Heart left ventricle (tissue), 16 donors: ENCODE measurements at regions not wholly inside any gene's neighbourhood (a gene's known extent, or its start where the extent isn't known, plus 50 kb on each side); places are given as distances from the start of the nearest gene placed in this dataset.

ENCODE experiments used
- ATAC-seq, 4 donors: fragments of 200-7000 bp; cut with Tn5 transposase; one replicate each; pipeline ENCODE4 v1.9.1; 2020 to 2022; ENCODE audit warnings: moderate library complexity in 4 of 4, mild to moderate bottlenecking in 3 of 4, moderate number of reproducible peaks in 1 of 4
- DNase-seq, 5 donors: peaks; one replicate each; pipeline ENCODE4 v3.0.0-alpha.2; 2020
- H3K27ac ChIP-seq, 12 donors: fragments of 200-600 bp; sonication (generic) in 4 of 12; one replicate each; pipeline versions ENCODE4 v1.5.0 to v1.8.0; 2016 to 2022; ENCODE audit warnings: mild to moderate bottlenecking in 2 of 12
- H3K27me3 ChIP-seq, 9 donors: fragments of 200-600 bp; sonication (generic) in 2 of 9; one replicate each; pipeline versions ENCODE4 v1.5.1 to v1.8.0; 2016 to 2022; ENCODE audit warnings: mild to moderate bottlenecking in 3 of 9
- H3K36me3 ChIP-seq, 9 donors: fragments of 200-600 bp; sonication (generic) in 2 of 9; one replicate each; pipeline versions ENCODE4 v1.5.0 to v1.8.0; 2018 to 2022; ENCODE audit warnings: mild to moderate bottlenecking in 2 of 9
- H3K4me1 ChIP-seq, 12 donors: fragments of 200-600 bp; sonication (generic) in 4 of 12; one replicate each; pipeline versions ENCODE4 v1.5.0 to v1.8.0; 2016 to 2022; ENCODE audit warnings: mild to moderate bottlenecking in 3 of 12
- H3K4me3 ChIP-seq, 12 donors: fragments of 200-600 bp; sonication (generic) in 4 of 12; one replicate each; pipeline versions ENCODE4 v1.5.0 to v1.8.0; 2017 to 2022; ENCODE audit warnings: mild to moderate bottlenecking in 9 of 12, moderate library complexity in 4 of 12
- H3K9me3 ChIP-seq, 12 donors: fragments of 200-600 bp; sonication (generic) in 4 of 12; one replicate each; pipeline versions ENCODE4 v1.5.0 to v1.8.0; 2016 to 2022; ENCODE audit warnings: mild to moderate bottlenecking in 1 of 12
- CTCF ChIP-seq, 12 donors: fragments of 200-600 bp; sonication (generic) in 4 of 12; IDR thresholded peaks; one replicate each; pipeline versions ENCODE4 v1.5.0 to v1.8.0; 2018 to 2022; ENCODE audit warnings: antibody characterized with exemption in 12 of 12, mild to moderate bottlenecking in 5 of 12
- POLR2A ChIP-seq, 2 donors: fragments of 450-650 bp; IDR thresholded peaks; one replicate each; pipeline ENCODE4 v1.6.1; 2017; ENCODE audit warnings: antibody characterized with exemption in 2 of 2, mild to moderate bottlenecking in 2 of 2, moderate library complexity in 2 of 2
- whole genome bisulfite sequencing, 4 donors: extraction: QIAGEN DNeasy Blood & Tissue Kit in 2 of 4; methylation state at CpG; one replicate each; pipeline versions ENCODE4 v1.1.5 to v1.1.7; 2013 to 2018; 5-methylcytosine and 5-hydroxymethylcytosine counted together
- intact Hi-C, 10 donors: fragments of 100-400 bp; cut with DNase I; formaldehyde crosslinking; loops; one replicate each; pipeline versions ENCODE4 v1.11.1 to v1.14.2; 2022
- donor health status: ischemic (EF 13 %, LVEDD 7.1; RV severe dilation, severe dysfunction).
- donor health status: healthy with polysubstance abuse.
- donor health status: DM: no; HTN: yes; CAD: no.
- donor health status: DM: no; HTN: no; CAD: no.
- donor health status: ischemic (EF 25% LVEDD 6.9; RV normal size, moderate dysfunction).
- donor health status: ischemic (EF 25% LVEDD 5.7; RV mildly dilated, moderate dysfunction).
- donor health status: healthy.
- donor health status: DM: yes; HTN: yes; CAD: no.
- donor health status: ischemic (EF 35%, LVEDD 5.7; RV mildly dilated, moderate dysfunction).
- donor health status: nonischemic (EF 11% LVEDD 7.7; RV severe dilation, severe dysfunction).
- donor health status: DM: yes; HTN: yes; CAD: no.
- donor health status: PGD.
- donor health status: ischemic (EF 29% LVEDD 5.4; RV normal size, mild dysfunction).
- donor health status: nonischemic (EF 23%, LVEDD 6.1; RV moderate dilation, normal function).

GRCh38 chr12:114743289-114743688, 59.3 kb upstream of the TBX3 start:
- H3K9me3 ChIP-seq: no peaks in the 10 kb centered on the region
- no peaks in the 10 kb centered on the region for H3K4me1 ChIP-seq
- ATAC-seq (no peak), DNase-seq (no peak)
- 70 to 89% (median 72%) methylated on average over 4 of the region's 4 CpGs for WGBS, 4 donors
- H3K4me3 ChIP-seq: no peak overlapping the region
- TF ChIP-seq CTCF (IDR thresholded peaks at IDR 0.05) (no peak), POLR2A (IDR thresholded peaks at IDR 0.05) (no peak)
- H3K27me3 ChIP-seq: no peaks in the 10 kb centered on the region
- no peaks in the 10 kb centered on the region for H3K36me3 ChIP-seq
- no peak overlapping the region for H3K27ac ChIP-seq
- intact Hi-C loops: no loop called here

- Histone ChIP-seq H3K4me3 (no peak overlapping the region), H3K9me3 (no peaks in the 10 kb centered on the region), H3K27me3 (peaks cover 0 to 2% (median 0%) of the 10 kb centered on the region in 9 donors), H3K27ac (no peak overlapping the region), H3K36me3 (no peaks in the 10 kb centered on the region), H3K4me1 (no peaks in the 10 kb centered on the region)
- WGBS, 4 donors: 71 to 80% (median 78%) methylated on average over 9 of the region's 9 CpGs
- DNase-seq: no peak
- no peak for ATAC-seq
- TF ChIP-seq CTCF (IDR thresholded peaks at IDR 0.05): no peak
- no peak for TF ChIP-seq POLR2A (IDR thresholded peaks at IDR 0.05)
- intact Hi-C loops: no loop called here
Measured at GRCh38 chr12:114742363-114742762, 58.4 kb upstream of the TBX3 start.

GRCh38 chr12:114741940-114742339, 58.0 kb upstream of the TBX3 start:
- no peaks in the 10 kb centered on the region for H3K36me3 ChIP-seq
- no peaks in the 10 kb centered on the region for H3K9me3 ChIP-seq
- ATAC-seq (no peak), DNase-seq (no peak)
- no peak overlapping the region for H3K4me3 ChIP-seq
- intact Hi-C loops: no loop called here
- no peak for TF ChIP-seq POLR2A (IDR thresholded peaks at IDR 0.05)
- TF ChIP-seq CTCF (IDR thresholded peaks at IDR 0.05): no peak
- H3K4me1 ChIP-seq: no peaks in the 10 kb centered on the region
- H3K27ac ChIP-seq: no peak overlapping the region
- WGBS, 4 donors: 83 to 97% (median 90%) methylated on average over 3 to 4 of the region's 4 CpGs
- H3K27me3 ChIP-seq: peaks cover 0 to 5% (median 0%) of the 10 kb centered on the region in 9 donors

- ATAC-seq (no peak), DNase-seq (no peak)
- TF ChIP-seq POLR2A (IDR thresholded peaks at IDR 0.05) (no peak), CTCF (IDR thresholded peaks at IDR 0.05) (no peak)
- no peaks in the 10 kb centered on the region for H3K36me3 ChIP-seq
- H3K4me1 ChIP-seq: peaks cover 0 to 5% (median 0%) of the 10 kb centered on the region in 12 donors
- intact Hi-C loops: no loop called here
- H3K9me3 ChIP-seq: no peaks in the 10 kb centered on the region
- peaks cover 7 to 18% (median 11%) of the 10 kb centered on the region in 9 donors for H3K27me3 ChIP-seq
- WGBS, 4 donors: 76 to 92% (median 89%) methylated on average over 7 of the region's 7 CpGs
- no peak overlapping the region for H3K4me3 ChIP-seq
- H3K27ac ChIP-seq: no peak overlapping the region
Measured at GRCh38 chr12:114740448-114740847, 56.5 kb upstream of the TBX3 start.
